H1 (cell line): ENCODE measurements at regions not wholly inside any gene's neighbourhood (a gene's known extent, or its start where the extent isn't known, plus 50 kb on each side); places are given as distances from the start of the nearest gene placed in this dataset.

Experiments used
- CTCF ChIA-PET: fragments of 300-600 bp; sonication (Branson Sonifier 250); formaldehyde crosslinking; loops from one replicate; lab custom pipeline; 2021; ENCODE audit not compliant: partially characterized antibody; lab: Charles Lee
- POLR2A ChIA-PET: fragments of 300-600 bp; sonication (Branson Sonifier 250); formaldehyde crosslinking; loops from one replicate; lab custom pipeline; 2021; ENCODE audit warnings: inconsistent platforms; ENCODE audit not compliant: partially characterized antibody; lab: Charles Lee
- DNase-seq, 2 experiments: peaks; one replicate each; pipeline versions ENCODE4 v3.0.0 to v3.0.0-alpha.2; 2010 to 2022; ENCODE audit warnings: low spot score in 2 of 2, low read depth in 1 of 2, mixed read lengths in 1 of 2
- FAIRE-seq: peaks from 2 replicates; lab custom pipeline; 2011; peaks lifted over from hg19 to GRCh38; lab: Jason Lieb, UNC
- H2AFZ ChIP-seq: 2 replicates; pipeline ENCODE4 v1.8.1; 2012; ENCODE audit warnings: low read length, inconsistent platforms
- H2AK5ac ChIP-seq: 2 replicates; pipeline ENCODE4 v1.6.1; 2013; ENCODE audit warnings: low read depth, low read length
- H2BK120ac ChIP-seq: replicated peaks from 2 replicates; pipeline ENCODE3; 2013; ENCODE audit warnings: low read depth, low read length, inconsistent platforms
- H2BK12ac ChIP-seq: 2 replicates; pipeline ENCODE4 v1.6.1; 2013; ENCODE audit warnings: low read depth, low read length
- H2BK15ac ChIP-seq: 2 replicates; pipeline ENCODE4 v1.6.1; 2013; ENCODE audit warnings: low read length
- H2BK20ac ChIP-seq: 2 replicates; pipeline ENCODE4 v1.6.1; 2013; ENCODE audit warnings: low read length
- H2BK5ac ChIP-seq: 2 replicates; pipeline ENCODE4 v1.6.1; 2013; ENCODE audit warnings: low read depth, low read length
- H3K14ac ChIP-seq: 2 replicates; pipeline ENCODE4 v1.6.1; 2013; ENCODE audit warnings: inconsistent platforms; ENCODE audit not compliant: insufficient read length
- H3K18ac ChIP-seq: 2 replicates; pipeline ENCODE4 v1.6.1; 2013; ENCODE audit warnings: low read length; ENCODE audit errors: extremely low read depth
- H3K23ac ChIP-seq: 2 replicates; pipeline ENCODE4 v1.6.1; 2013; ENCODE audit warnings: inconsistent platforms; ENCODE audit not compliant: insufficient read length
- H3K23me2 ChIP-seq: 2 replicates; pipeline ENCODE4 v1.6.1; 2013; ENCODE audit warnings: low read depth, low read length
- H3K27ac ChIP-seq: 2 replicates; pipeline ENCODE4 v1.6.1; 2011; ENCODE audit warnings: low read depth, low read length, inconsistent platforms
- H3K27me3 ChIP-seq, 4 experiments: replicated peaks in 1 of 4; 1 replicate in 1 of 4; 2 replicates in 3 of 4; pipeline versions ENCODE4 v1.6.1 to v1.8.1; 2011 to 2013; ENCODE audit warnings: low read length in 3 of 4, mild to moderate bottlenecking in 3 of 4, inconsistent platforms in 2 of 4, mixed read lengths in 2 of 4, moderate library complexity in 1 of 4; ENCODE audit not compliant: control insufficient read depth in 3 of 4, insufficient read depth in 3 of 4; ENCODE audit errors: extremely low read depth in 1 of 4
- H3K36me3 ChIP-seq, 4 experiments: 2 replicates each; pipeline versions ENCODE4 v1.6.1 to v1.8.1; 2011 to 2013; ENCODE audit warnings: mild to moderate bottlenecking in 4 of 4, low read length in 3 of 4, moderate library complexity in 2 of 4, control low read depth in 1 of 4, inconsistent platforms in 1 of 4; ENCODE audit not compliant: insufficient read depth in 4 of 4, control insufficient read depth in 2 of 4
- H3K4ac ChIP-seq: replicated peaks from 2 replicates; pipeline ENCODE3; 2013; ENCODE audit warnings: low read length, low read depth, mixed read lengths, inconsistent platforms; ENCODE audit not compliant: insufficient read length
- H3K4me1 ChIP-seq, 4 experiments: replicated peaks in 1 of 4; 1 replicate in 1 of 4; 2 replicates in 3 of 4; pipeline versions ENCODE4 v1.6.1 to v1.8.1; 2011 to 2013; ENCODE audit warnings: low read length in 3 of 4, inconsistent platforms in 2 of 4, mixed read lengths in 1 of 4; ENCODE audit not compliant: insufficient read depth in 4 of 4, control insufficient read depth in 3 of 4
- H3K4me2 ChIP-seq, 2 experiments: 2 replicates each; pipeline versions ENCODE4 v1.6.1 to v1.8.1; 2011 to 2013; ENCODE audit warnings: low read depth in 2 of 2, low read length in 2 of 2, control low read depth in 1 of 2, inconsistent platforms in 1 of 2, mild to moderate bottlenecking in 1 of 2; ENCODE audit not compliant: insufficient read depth in 1 of 2
- H3K4me3 ChIP-seq, 4 experiments: fragments of 200-600, 300-600 bp in 1 of 4; sonication (generic), shearing (Covaris generic), sonication (Bioruptor Twin) in 1 of 4; 2 replicates each; pipeline versions ENCODE4 v1.5.1 to v1.8.1; 2011 to 2016; ENCODE audit warnings: low read length in 4 of 4, low read depth in 3 of 4, control low read depth in 2 of 4, inconsistent platforms in 2 of 4, mild to moderate bottlenecking in 2 of 4, mixed read lengths in 1 of 4, moderate library complexity in 1 of 4; ENCODE audit not compliant: insufficient read depth in 2 of 4; ENCODE audit errors: extremely low read depth in 1 of 4
- H3K56ac ChIP-seq: replicated peaks from 2 replicates; pipeline ENCODE3; 2013; ENCODE audit warnings: low read depth, mild to moderate bottlenecking, mixed read lengths, low read length, inconsistent platforms; ENCODE audit not compliant: insufficient read length
- H3K79me1 ChIP-seq: 2 replicates; pipeline ENCODE4 v1.6.1; 2013; ENCODE audit warnings: low read depth, low read length, control low read depth
- H3K79me2 ChIP-seq, 2 experiments: 2 replicates each; pipeline versions ENCODE4 v1.6.1 to v1.8.1; 2012 to 2013; ENCODE audit warnings: low read length in 2 of 2, mild to moderate bottlenecking in 2 of 2, inconsistent platforms in 1 of 2; ENCODE audit not compliant: insufficient read depth in 2 of 2, control insufficient read depth in 1 of 2
- H3K9ac ChIP-seq, 4 experiments: replicated peaks in 1 of 4; 1 replicate in 1 of 4; 2 replicates in 3 of 4; pipeline versions ENCODE4 v1.6.1 to v1.8.1; 2011 to 2013; ENCODE audit warnings: low read depth in 3 of 4, low read length in 3 of 4, control low read depth in 2 of 4, mild to moderate bottlenecking in 2 of 4, moderate library complexity in 2 of 4, inconsistent platforms in 1 of 4; ENCODE audit errors: extremely low read depth in 1 of 4
- H3K9me3 ChIP-seq, 2 experiments: 2 replicates each; pipeline versions ENCODE4 v1.6.1 to v1.8.1; 2012 to 2013; ENCODE audit warnings: mild to moderate bottlenecking in 2 of 2, moderate library complexity in 2 of 2, control low read depth in 1 of 2, inconsistent platforms in 1 of 2, low read depth in 1 of 2, low read length in 1 of 2, mixed read lengths in 1 of 2; ENCODE audit not compliant: insufficient read depth in 2 of 2
- H4K20me1 ChIP-seq, 2 experiments: replicated peaks in 1 of 2; 2 replicates each; pipeline versions ENCODE3 to v1.8.1; 2011 to 2013; ENCODE audit warnings: inconsistent platforms in 2 of 2, low read length in 2 of 2, mild to moderate bottlenecking in 1 of 2; ENCODE audit not compliant: insufficient read depth in 2 of 2, control insufficient read depth in 1 of 2
- H4K5ac ChIP-seq: 2 replicates; pipeline ENCODE4 v1.6.1; 2013; ENCODE audit warnings: low read length, low read depth, mixed read lengths, inconsistent platforms; ENCODE audit not compliant: insufficient read length
- H4K8ac ChIP-seq: 2 replicates; pipeline ENCODE4 v1.8.0; 2013; ENCODE audit warnings: mild to moderate bottlenecking, moderate library complexity, low read length, inconsistent platforms; ENCODE audit not compliant: insufficient read depth; ENCODE audit errors: extremely low read depth
- H4K91ac ChIP-seq: replicated peaks from 2 replicates; pipeline ENCODE3; 2013; ENCODE audit warnings: low read length, mixed read lengths, inconsistent platforms; ENCODE audit not compliant: insufficient read length
- CHD2 ChIP-seq: IDR thresholded peaks from 2 replicates; pipeline ENCODE4 v1.6.1; 2012; ENCODE audit warnings: low read length, improper control_type of control experiment
- EP300 ChIP-seq, 2 experiments: IDR thresholded peaks; 1 replicate in 1 of 2; 2 replicates in 1 of 2; pipeline ENCODE4 v1.6.1; 2011 to 2012; ENCODE audit warnings: low read depth in 2 of 2, low read length in 2 of 2, mild to moderate bottlenecking in 2 of 2, borderline replicate concordance in 1 of 2, inconsistent platforms in 1 of 2, moderate library complexity in 1 of 2
- FOSL1 ChIP-seq: IDR thresholded peaks from 2 replicates; pipeline ENCODE4 v1.6.1; 2011; ENCODE audit warnings: mild to moderate bottlenecking, low read depth, low read length, moderate library complexity; ENCODE audit not compliant: insufficient read depth
- PHF8 ChIP-seq: fragments of 200-600 bp; sonication (generic); conservative IDR thresholded peaks from 2 replicates; pipeline ENCODE4 v1.7.1; 2012; ENCODE audit warnings: low read depth, mild to moderate bottlenecking, inconsistent platforms, low read length, moderate library complexity
- POU5F1 ChIP-seq: IDR thresholded peaks from 2 replicates; pipeline ENCODE4 v1.6.1; 2011; ENCODE audit warnings: low read depth, mild to moderate bottlenecking, low read length, moderate library complexity
- RAD21 ChIP-seq, 2 experiments: IDR thresholded peaks in 1 of 2; conservative IDR thresholded peaks in 1 of 2; 2 replicates each; pipeline ENCODE4 v1.6.1; 2011; ENCODE audit warnings: low read depth in 2 of 2, low read length in 2 of 2, improper control_type of control experiment in 1 of 2, inconsistent platforms in 1 of 2, mild to moderate bottlenecking in 1 of 2, moderate library complexity in 1 of 2
- RXRA ChIP-seq: IDR thresholded peaks from 2 replicates; pipeline ENCODE4 v1.6.1; 2011; ENCODE audit warnings: low read depth, mild to moderate bottlenecking, low read length, moderate library complexity; ENCODE audit not compliant: insufficient read depth
- SAP30 ChIP-seq: fragments of 300-600 bp; sonication (generic); IDR thresholded peaks from 2 replicates; pipeline ENCODE4 v1.7.1; 2012; ENCODE audit warnings: low read length, moderate library complexity, mild to moderate bottlenecking, inconsistent platforms; ENCODE audit not compliant: insufficient read depth, insufficient replicate concordance
- SIN3A ChIP-seq, 2 experiments: IDR thresholded peaks in 1 of 2; conservative IDR thresholded peaks in 1 of 2; 2 replicates each; pipeline ENCODE4 v1.6.1; 2011 to 2012; ENCODE audit warnings: low read length in 2 of 2, improper control_type of control experiment in 1 of 2, low read depth in 1 of 2, mild to moderate bottlenecking in 1 of 2
- SIX5 ChIP-seq: IDR thresholded peaks from 2 replicates; pipeline ENCODE4 v1.6.1; 2011; ENCODE audit warnings: mild to moderate bottlenecking, low read depth, low read length
- TAF1 ChIP-seq: IDR thresholded peaks from 2 replicates; pipeline ENCODE4 v1.6.1; 2011; ENCODE audit warnings: mild to moderate bottlenecking, low read depth, low read length
- TCF12 ChIP-seq: IDR thresholded peaks from 2 replicates; pipeline ENCODE4 v1.6.1; 2011; ENCODE audit warnings: low read depth, mild to moderate bottlenecking, low read length
- YY1 ChIP-seq: IDR thresholded peaks from 2 replicates; pipeline ENCODE4 v1.6.1; 2011; ENCODE audit warnings: low read depth, mild to moderate bottlenecking, low read length
- WGBS, 2 experiments: shearing (Covaris generic) in 1 of 2; methylation state at CpG; one replicate each; pipeline versions ENCODE4 v1.1.6 to v1.1.7; 2013 to 2015; ENCODE audit warnings: low lambda C conversion rate in 2 of 2, mixed read lengths in 2 of 2, inconsistent platforms in 1 of 2, low coverage in 1 of 2, missing lambda C conversion rate in 1 of 2; ENCODE audit not compliant: insufficient replicate concordance in 2 of 2, insufficient coverage in 1 of 2, insufficient read length in 1 of 2; ENCODE audit errors: extremely low coverage in 1 of 2, missing lambda C conversion rate in 1 of 2; 5-methylcytosine and 5-hydroxymethylcytosine counted together
- TF ChIP-seq, protein P1 (sequence below): IDR thresholded peaks from 2 replicates; pipeline ENCODE4 v1.6.1; 2011; ENCODE audit warnings: low read depth, mild to moderate bottlenecking, low read length; ENCODE audit not compliant: insufficient read depth

GRCh38 chr1:177586429-177586828, 383.4 kb downstream of the SEC16B start:
- Histone ChIP-seq H3K4me1 (no peaks in the 10 kb centered on the region), H3K56ac (no peak overlapping the region), H3K4me2 (no peak overlapping the region), H3K27ac (no peak overlapping the region), H3K9ac (no peak overlapping the region), H3K4ac (no peak overlapping the region), H3K23me2 (no peaks in the 10 kb centered on the region), H2BK15ac (no peak overlapping the region), H2BK120ac (no peak overlapping the region), H3K79me2 (no peaks in the 10 kb centered on the region), H4K91ac (no peak overlapping the region), H3K23ac (no peak overlapping the region), H3K9me3 (no peaks in the 10 kb centered on the region), H3K4me3 (no peak overlapping the region), H4K20me1 (no peaks in the 10 kb centered on the region), H2BK5ac (no peak overlapping the region), H4K5ac (no peak overlapping the region), H4K8ac (no peak overlapping the region), H2AFZ (no peak overlapping the region), H2AK5ac (no peak overlapping the region), H3K27me3 (no peaks in the 10 kb centered on the region), H2BK12ac (no peak overlapping the region), H3K18ac (no peak overlapping the region), H3K36me3 (no peaks in the 10 kb centered on the region), H3K79me1 (no peaks in the 10 kb centered on the region), H2BK20ac (no peak overlapping the region), H3K14ac (no peak overlapping the region)
- no peak for DNase-seq
- CTCF ChIA-PET: no interaction called here
- POLR2A ChIA-PET: no interaction called here
- 91% methylated on average over 1 of the region's 1 CpG; no CpG with 5 or more reads in 1 of the 2 experiments for WGBS, 2 experiments
- no peak for FAIRE-seq
- TF ChIP-seq SIN3A (conservative IDR thresholded peaks at IDR 0.05 in 1 of 2, IDR thresholded peaks at IDR 0.05 in 1 of 2; ENCODE audit: low read depth in 1 of 2, low read length in 2 of 2) (no peak), SIX5 (no peak), RAD21 (IDR thresholded peaks at IDR 0.05 in 1 of 2, conservative IDR thresholded peaks at IDR 0.05 in 1 of 2; ENCODE audit: low read depth in 2 of 2, low read length in 2 of 2) (no peak), TCF12 (no peak), EP300 (IDR thresholded peaks at IDR 0.05; ENCODE audit: borderline replicate concordance in 1 of 2, low read depth in 2 of 2, low read length in 2 of 2) (no peak), YY1 (no peak), PHF8 (no peak), TAF1 (no peak), RXRA (no peak), FOSL1 (no peak), CHD2 (no peak), SAP30 (no peak), POU5F1 (no peak)
- TF ChIP-seq, protein P1, sequence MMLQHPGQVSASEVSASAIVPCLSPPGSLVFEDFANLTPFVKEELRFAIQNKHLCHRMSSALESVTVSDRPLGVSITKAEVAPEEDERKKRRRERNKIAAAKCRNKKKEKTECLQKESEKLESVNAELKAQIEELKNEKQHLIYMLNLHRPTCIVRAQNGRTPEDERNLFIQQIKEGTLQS: no peak
